ENCODE measurements at regions not wholly inside any gene's neighbourhood (a gene's known extent, or its start where the extent isn't known, plus 50 kb on each side); places are given as distances from the start of the nearest gene placed in this dataset.
"Not testable (repeated sequence)": the region's sequence is repeated elsewhere in the genome, so short reads cannot be mapped to it uniquely, and the experiment has no call there.

- no peak overlapping the region for H3K4me3 Mint-ChIP-seq
- ATAC-seq (no peak), DNase-seq (ENCODE audit: low spot score) (no peak)
- no peaks in the 10 kb centered on the region for H3K4me1 Mint-ChIP-seq (ENCODE audit: low read depth in 2 of 2)
- H3K27me3 Mint-ChIP-seq: peaks cover 0 to 14% of the 10 kb centered on the region in 2 donors
- no peak overlapping the region for H3K27ac Mint-ChIP-seq
- H3K36me3 Mint-ChIP-seq: peaks cover 4% of the 10 kb centered on the region
- H3K9me3 Mint-ChIP-seq: no peaks in the 10 kb centered on the region
These were observed 91.4 kb downstream of the MOBP start for GRCh38 chr3:39558775-39559306.

- ATAC-seq: no peak
- Mint-ChIP-seq H3K36me3 (no peaks in the 10 kb centered on the region), H3K4me1 (ENCODE audit: low read depth in 2 of 2) (no peaks in the 10 kb centered on the region), H3K9me3 (no peaks in the 10 kb centered on the region), H3K4me3 (no peak overlapping the region), H3K27ac (no peak overlapping the region), H3K27me3 (peaks cover 0 to 10% of the 10 kb centered on the region in 2 donors)
- no peak for DNase-seq (ENCODE audit: low spot score)
These were observed 92.1 kb downstream of the MOBP start for GRCh38 chr3:39559543-39559942.

- peaks cover 9 to 20% of the 10 kb centered on the region in 2 donors for H3K27me3 Mint-ChIP-seq
These were observed 101.0 kb downstream of the MOBP start for GRCh38 chr3:39568508-39568907.

GRCh38 chr3:39569095-39569494 is 101.6 kb downstream of the MOBP start:
- Mint-ChIP-seq H3K27me3 (peaks cover 9 to 20% of the 10 kb centered on the region in 2 donors), H3K4me1 (ENCODE audit: low read depth in 2 of 2) (no peaks in the 10 kb centered on the region), H3K9me3 (no peaks in the 10 kb centered on the region), H3K27ac (no peak overlapping the region), H3K4me3 (no peak overlapping the region), H3K36me3 (no peaks in the 10 kb centered on the region)
- DNase-seq (ENCODE audit: low spot score): no peak
- ATAC-seq: peak; percentile 45 to 54

More at GRCh38 chr3:39568508-39568907, 101.0 kb downstream of the MOBP start:
- Mint-ChIP-seq H3K9me3 (no peaks in the 10 kb centered on the region), H3K4me1 (ENCODE audit: low read depth in 2 of 2) (no peaks in the 10 kb centered on the region), H3K36me3 (no peaks in the 10 kb centered on the region), H3K27ac (no peak overlapping the region), H3K4me3 (no peak overlapping the region)
- ATAC-seq (no peak), DNase-seq (ENCODE audit: low spot score) (no peak)

GRCh38 chr3:39573392-39573791 is 105.9 kb downstream of the MOBP start:
- Mint-ChIP-seq H3K27ac (no peak overlapping the region), H3K9me3 (no peaks in the 10 kb centered on the region), H3K27me3 (no peaks in the 10 kb centered on the region), H3K36me3 (no peaks in the 10 kb centered on the region), H3K4me3 (no peak overlapping the region), H3K4me1 (ENCODE audit: low read depth in 2 of 2) (no peaks in the 10 kb centered on the region)
- ATAC-seq: peak in 1 of 2 donors; percentile 36
- no peak for DNase-seq (ENCODE audit: low spot score)

GRCh38 chr3:39577541-39577940 is 110.1 kb downstream of the MOBP start:
- no peaks in the 10 kb centered on the region for H3K36me3 Mint-ChIP-seq
- H3K27ac Mint-ChIP-seq: no peak overlapping the region
- ATAC-seq (no peak), DNase-seq (ENCODE audit: low spot score) (no peak)
- H3K4me1 Mint-ChIP-seq (ENCODE audit: low read depth in 2 of 2): no peaks in the 10 kb centered on the region
- H3K27me3 Mint-ChIP-seq: peaks cover 5 to 30% of the 10 kb centered on the region in 2 donors
- no peaks in the 10 kb centered on the region for H3K9me3 Mint-ChIP-seq
- H3K4me3 Mint-ChIP-seq: no peak overlapping the region

GRCh38 chr3:39586215-39586614 is 118.7 kb downstream of the MOBP start:
- H3K4me1 Mint-ChIP-seq (ENCODE audit: low read depth in 2 of 2); H3K4me3 Mint-ChIP-seq; H3K36me3 Mint-ChIP-seq: not testable (repeated sequence)

GRCh38 chr3:39587113-39587512 is 119.6 kb downstream of the MOBP start:
- Mint-ChIP-seq H3K27ac (no peak overlapping the region), H3K27me3 (peaks cover 7 to 12% of the 10 kb centered on the region in 2 donors), H3K9me3 (no peaks in the 10 kb centered on the region), H3K36me3 (no peaks in the 10 kb centered on the region), H3K4me1 (ENCODE audit: low read depth in 2 of 2) (no peaks in the 10 kb centered on the region), H3K4me3 (no peak overlapping the region)
- ATAC-seq: no peak
- DNase-seq (ENCODE audit: low spot score): no peak

More at GRCh38 chr3:39586215-39586614, 118.7 kb downstream of the MOBP start:
- H3K27me3 Mint-ChIP-seq: peaks cover 12 to 15% of the 10 kb centered on the region in 2 donors
- ATAC-seq; DNase-seq (ENCODE audit: low spot score); H3K27ac Mint-ChIP-seq; H3K9me3 Mint-ChIP-seq: not testable (repeated sequence)

GRCh38 chr3:39590806-39591205 is 123.3 kb downstream of the MOBP start:
- H3K4me1 Mint-ChIP-seq (ENCODE audit: low read depth in 2 of 2): no peaks in the 10 kb centered on the region
- DNase-seq (ENCODE audit: low spot score) (no peak), ATAC-seq (no peak)
- H3K4me3 Mint-ChIP-seq: no peak overlapping the region
- peaks cover 0 to 9% of the 10 kb centered on the region in 2 donors for H3K27me3 Mint-ChIP-seq
- H3K9me3 Mint-ChIP-seq: peaks cover 3% of the 10 kb centered on the region
- no peaks in the 10 kb centered on the region for H3K36me3 Mint-ChIP-seq
- H3K27ac Mint-ChIP-seq: no peak overlapping the region

- peaks cover 3% of the 10 kb centered on the region for H3K9me3 Mint-ChIP-seq
- no peak overlapping the region for H3K27ac Mint-ChIP-seq
- no peaks in the 10 kb centered on the region for H3K36me3 Mint-ChIP-seq
- ATAC-seq: no peak
- H3K4me3 Mint-ChIP-seq: no peak overlapping the region
- no peaks in the 10 kb centered on the region for H3K4me1 Mint-ChIP-seq (ENCODE audit: low read depth in 2 of 2)
- H3K27me3 Mint-ChIP-seq: peaks cover 0 to 9% of the 10 kb centered on the region in 2 donors
- DNase-seq (ENCODE audit: low spot score): no peak
These were observed 125.0 kb downstream of the MOBP start for GRCh38 chr3:39592311-39593050.

- Mint-ChIP-seq H3K4me1 (ENCODE audit: low read depth in 2 of 2) (no peaks in the 10 kb centered on the region), H3K36me3 (no peaks in the 10 kb centered on the region), H3K27me3 (peaks cover 0 to 6% of the 10 kb centered on the region in 2 donors), H3K27ac (no peak overlapping the region), H3K4me3 (no peak overlapping the region), H3K9me3 (peaks cover 3% of the 10 kb centered on the region)
- ATAC-seq: no peak
- no peak for DNase-seq (ENCODE audit: low spot score)
These were observed 125.9 kb downstream of the MOBP start for GRCh38 chr3:39593341-39593740.

GRCh38 chr3:39601241-39601640 is 133.8 kb downstream of the MOBP start:
- H3K4me1 Mint-ChIP-seq (ENCODE audit: low read depth in 2 of 2): no peaks in the 10 kb centered on the region
- H3K27me3 Mint-ChIP-seq: peaks cover 11 to 23% of the 10 kb centered on the region in 2 donors
- ATAC-seq (no peak), DNase-seq (ENCODE audit: low spot score) (no peak)
- H3K27ac Mint-ChIP-seq: no peak overlapping the region
- H3K4me3 Mint-ChIP-seq: no peak overlapping the region
- peaks cover 4% of the 10 kb centered on the region for H3K36me3 Mint-ChIP-seq
- H3K9me3 Mint-ChIP-seq: peaks cover 6% of the 10 kb centered on the region

GRCh38 chr3:39605837-39606236 is 138.4 kb downstream of the MOBP start:
- no peak overlapping the region for H3K4me3 Mint-ChIP-seq
- H3K27ac Mint-ChIP-seq: no peak overlapping the region
- no peaks in the 10 kb centered on the region for H3K4me1 Mint-ChIP-seq (ENCODE audit: low read depth in 2 of 2)
- DNase-seq (ENCODE audit: low spot score) (no peak), ATAC-seq (no peak)
- peaks cover 8% of the 10 kb centered on the region for H3K36me3 Mint-ChIP-seq
- H3K27me3 Mint-ChIP-seq: peaks cover 16 to 35% of the 10 kb centered on the region in 2 donors
- H3K9me3 Mint-ChIP-seq: peaks cover 9% of the 10 kb centered on the region

- Mint-ChIP-seq H3K36me3 (peaks cover 8% of the 10 kb centered on the region), H3K9me3 (peaks cover 17% of the 10 kb centered on the region), H3K27me3 (peaks cover 6 to 19% of the 10 kb centered on the region in 2 donors), H3K4me1 (ENCODE audit: low read depth in 2 of 2) (no peaks in the 10 kb centered on the region), H3K27ac (no peak overlapping the region), H3K4me3 (no peak overlapping the region)
- DNase-seq (ENCODE audit: low spot score) (no peak), ATAC-seq (no peak)
These were observed 158.7 kb downstream of the MOBP start for GRCh38 chr3:39626198-39626597.
